C4-2B (cell line): ENCODE measurements at regions not wholly inside any gene's neighbourhood (a gene's known extent, or its start where the extent isn't known, plus 50 kb on each side); places are given as distances from the start of the nearest gene placed in this dataset.

Source experiments
- ZFX ChIP-seq: fragments of 450-650 bp; IDR thresholded peaks from 2 replicates; pipeline ENCODE4 v1.6.1; 2017
- TF ChIP-seq, protein P1 (sequence below): fragments of 450-650 bp; conservative IDR thresholded peaks from 2 replicates; pipeline ENCODE4 v1.5.1; 2017; ENCODE audit warnings: mild to moderate bottlenecking

GRCh38 chr3:10748040-10748439, 68.0 kb upstream of the SLC6A11 start:
- TF ChIP-seq, protein P1, sequence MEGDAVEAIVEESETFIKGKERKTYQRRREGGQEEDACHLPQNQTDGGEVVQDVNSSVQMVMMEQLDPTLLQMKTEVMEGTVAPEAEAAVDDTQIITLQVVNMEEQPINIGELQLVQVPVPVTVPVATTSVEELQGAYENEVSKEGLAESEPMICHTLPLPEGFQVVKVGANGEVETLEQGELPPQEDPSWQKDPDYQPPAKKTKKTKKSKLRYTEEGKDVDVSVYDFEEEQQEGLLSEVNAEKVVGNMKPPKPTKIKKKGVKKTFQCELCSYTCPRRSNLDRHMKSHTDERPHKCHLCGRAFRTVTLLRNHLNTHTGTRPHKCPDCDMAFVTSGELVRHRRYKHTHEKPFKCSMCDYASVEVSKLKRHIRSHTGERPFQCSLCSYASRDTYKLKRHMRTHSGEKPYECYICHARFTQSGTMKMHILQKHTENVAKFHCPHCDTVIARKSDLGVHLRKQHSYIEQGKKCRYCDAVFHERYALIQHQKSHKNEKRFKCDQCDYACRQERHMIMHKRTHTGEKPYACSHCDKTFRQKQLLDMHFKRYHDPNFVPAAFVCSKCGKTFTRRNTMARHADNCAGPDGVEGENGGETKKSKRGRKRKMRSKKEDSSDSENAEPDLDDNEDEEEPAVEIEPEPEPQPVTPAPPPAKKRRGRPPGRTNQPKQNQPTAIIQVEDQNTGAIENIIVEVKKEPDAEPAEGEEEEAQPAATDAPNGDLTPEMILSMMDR = no peak
- no peak for TF ChIP-seq ZFX
